H9 (cell line): ENCODE measurements at regions not wholly inside any gene's neighbourhood (a gene's known extent, or its start where the extent isn't known, plus 50 kb on each side); places are given as distances from the start of the nearest gene placed in this dataset.
A peak's percentile ranks its signal among the peaks of the same experiment; 100 is the strongest.

ENCODE experiments used
- DNase-seq: peaks from one replicate; pipeline ENCODE4 v3.0.0-alpha.2; 2017
- H2AFZ ChIP-seq: one replicate; pipeline ENCODE4 v1.6.1; 2013; ENCODE audit warnings: mild to moderate bottlenecking, low read length, control low read depth, moderate library complexity
- H2AK5ac ChIP-seq: 2 replicates; pipeline ENCODE4 v1.6.1; 2013; ENCODE audit warnings: low read length, control low read depth, mixed read lengths; ENCODE audit not compliant: insufficient read length
- H2BK120ac ChIP-seq: one replicate; pipeline ENCODE4 v1.6.1; 2013; ENCODE audit warnings: low read depth, mild to moderate bottlenecking, low read length, control low read depth, inconsistent platforms; ENCODE audit not compliant: poor library complexity, severe bottlenecking
- H2BK12ac ChIP-seq: 2 replicates; pipeline ENCODE4 v1.6.1; 2013; ENCODE audit warnings: low read length, control low read depth, mixed read lengths, low read depth; ENCODE audit not compliant: insufficient read length
- H2BK15ac ChIP-seq: 2 replicates; pipeline ENCODE4 v1.6.1; 2013; ENCODE audit warnings: low read depth, low read length, control low read depth
- H2BK20ac ChIP-seq: one replicate; pipeline ENCODE4 v1.6.1; 2013; ENCODE audit warnings: low read depth, mild to moderate bottlenecking, low read length, control low read depth, inconsistent platforms; ENCODE audit not compliant: poor library complexity, severe bottlenecking
- H2BK5ac ChIP-seq: 2 replicates; pipeline ENCODE4 v1.6.1; 2013; ENCODE audit warnings: low read length, control low read depth, mixed read lengths; ENCODE audit not compliant: insufficient read length
- H3K14ac ChIP-seq: 2 replicates; pipeline ENCODE4 v1.6.1; 2013; ENCODE audit warnings: low read length, control low read depth; ENCODE audit not compliant: insufficient read depth
- H3K18ac ChIP-seq: 2 replicates; pipeline ENCODE4 v1.6.1; 2013; ENCODE audit warnings: low read depth, mild to moderate bottlenecking, mixed read lengths, low read length, control low read depth; ENCODE audit not compliant: insufficient read length
- H3K23ac ChIP-seq: 2 replicates; pipeline ENCODE4 v1.6.1; 2013; ENCODE audit warnings: low read length, control low read depth, mixed read lengths, low read depth; ENCODE audit not compliant: insufficient read length
- H3K23me2 ChIP-seq: 2 replicates; pipeline ENCODE4 v1.6.1; 2013; ENCODE audit warnings: low read depth, mild to moderate bottlenecking, mixed read lengths, low read length, control low read depth; ENCODE audit not compliant: insufficient read length, poor library complexity, severe bottlenecking
- H3K27ac ChIP-seq: 2 replicates; pipeline ENCODE4 v1.5.1; 2013; ENCODE audit warnings: low read length, control low read depth, mixed read lengths, low read depth; ENCODE audit not compliant: insufficient read length
- H3K27me3 ChIP-seq: 2 replicates; pipeline ENCODE4 v1.6.1; 2013; ENCODE audit warnings: low read length, control low read depth, inconsistent platforms; ENCODE audit not compliant: insufficient read depth
- H3K4ac ChIP-seq: 2 replicates; pipeline ENCODE4 v1.6.1; 2013; ENCODE audit warnings: low read depth, mild to moderate bottlenecking, control low read depth, inconsistent platforms, low read length, moderate library complexity
- H3K4me1 ChIP-seq: 2 replicates; pipeline ENCODE4 v1.6.1; 2013; ENCODE audit warnings: low read length, control low read depth, inconsistent platforms; ENCODE audit not compliant: insufficient read depth
- H3K4me2 ChIP-seq: 2 replicates; pipeline ENCODE4 v1.6.1; 2013; ENCODE audit warnings: low read length, control low read depth, mixed read lengths; ENCODE audit not compliant: insufficient read length, insufficient read depth
- H3K56ac ChIP-seq: 2 replicates; pipeline ENCODE4 v1.6.1; 2013; ENCODE audit warnings: low read depth, mild to moderate bottlenecking, mixed read lengths, low read length, control low read depth; ENCODE audit not compliant: insufficient read length
- H3K79me1 ChIP-seq: 2 replicates; pipeline ENCODE4 v1.6.1; 2013; ENCODE audit warnings: low read depth, mild to moderate bottlenecking, moderate library complexity, low read length, control low read depth, inconsistent platforms; ENCODE audit not compliant: insufficient read depth, poor library complexity, severe bottlenecking
- H3K79me2 ChIP-seq: 2 replicates; pipeline ENCODE4 v1.6.1; 2013; ENCODE audit warnings: low read length, control low read depth, inconsistent platforms; ENCODE audit not compliant: insufficient read depth
- H3K9ac ChIP-seq: 2 replicates; pipeline ENCODE4 v1.6.1; 2013; ENCODE audit warnings: low read length, control low read depth, mixed read lengths; ENCODE audit not compliant: insufficient read length; ENCODE audit errors: extremely low read depth
- H3K9me3 ChIP-seq: one replicate; pipeline ENCODE4 v1.6.1; 2013; ENCODE audit warnings: low read depth, low read length, inconsistent platforms; ENCODE audit not compliant: control insufficient read depth
- H3T11ph ChIP-seq: one replicate; pipeline ENCODE4 v1.6.1; 2013; ENCODE audit warnings: mild to moderate bottlenecking, low read length, control low read depth, inconsistent platforms
- H4K20me1 ChIP-seq: one replicate; pipeline ENCODE4 v1.6.1; 2013; ENCODE audit not compliant: control insufficient read depth, insufficient read length, insufficient read depth
- H4K5ac ChIP-seq: 2 replicates; pipeline ENCODE4 v1.6.1; 2013; ENCODE audit warnings: low read depth, mild to moderate bottlenecking, mixed read lengths, low read length, control low read depth; ENCODE audit not compliant: insufficient read length
- H4K8ac ChIP-seq: replicated peaks from 2 replicates; pipeline ENCODE4 v1.6.1; 2013; ENCODE audit warnings: low read length, control low read depth, mixed read lengths, low read depth; ENCODE audit not compliant: insufficient read length
- H4K91ac ChIP-seq: 2 replicates; pipeline ENCODE4 v1.6.1; 2013; ENCODE audit warnings: low read depth, mild to moderate bottlenecking, moderate library complexity, mixed read lengths, low read length, control low read depth; ENCODE audit not compliant: insufficient read length
- H3K27ac Mint-ChIP-seq, 3 experiments: 2 replicates in 2 of 3; 3 replicates in 1 of 3; pipeline ENCODE4 v1.8.0; 2020 to 2021; ENCODE audit warnings: mixed read lengths in 3 of 3, mild to moderate bottlenecking in 1 of 3, moderate library complexity in 1 of 3
- H3K27me3 Mint-ChIP-seq: 2 replicates; pipeline ENCODE4 v1.8.0; 2021; ENCODE audit warnings: low read depth, mild to moderate bottlenecking, moderate library complexity, mixed read lengths
- H3K36me3 Mint-ChIP-seq, 3 experiments: 2 replicates in 2 of 3; 3 replicates in 1 of 3; pipeline ENCODE4 v1.8.0; 2020 to 2021; ENCODE audit warnings: low read depth in 3 of 3, mixed read lengths in 3 of 3; ENCODE audit not compliant: insufficient read depth in 1 of 3
- H3K4me1 Mint-ChIP-seq, 2 experiments: 2 replicates each; pipeline ENCODE4 v1.8.0; 2020; ENCODE audit warnings: mixed read lengths in 2 of 2
- H3K4me3 Mint-ChIP-seq, 2 experiments: 2 replicates in 1 of 2; 3 replicates in 1 of 2; pipeline ENCODE4 v1.8.0; 2020 to 2021; ENCODE audit warnings: mild to moderate bottlenecking in 2 of 2, mixed read lengths in 2 of 2, moderate library complexity in 1 of 2
- H3K9me3 Mint-ChIP-seq, 2 experiments: 2 replicates in 1 of 2; 3 replicates in 1 of 2; pipeline ENCODE4 v1.8.0; 2020; ENCODE audit warnings: mild to moderate bottlenecking in 2 of 2, mixed read lengths in 2 of 2, moderate library complexity in 1 of 2
- CTCF ChIP-seq: fragments of 200-600 bp; sonication (generic); conservative IDR thresholded peaks from 3 replicates; pipeline ENCODE4 v1.8.0; 2021; ENCODE audit warnings: antibody characterized with exemption, mild to moderate bottlenecking
- WGBS: extraction: QIAGEN DNeasy Blood & Tissue Kit; methylation state at CpG from one replicate; pipeline ENCODE4 v1.1.7; 2013; ENCODE audit warnings: missing lambda C conversion rate, low lambda C conversion rate, mixed read lengths; ENCODE audit not compliant: insufficient read length; ENCODE audit errors: extremely low coverage; 5-methylcytosine and 5-hydroxymethylcytosine counted together

- H3K4me3 Mint-ChIP-seq: no peak overlapping the region
- no CpG with 5 or more reads among the region's 22 CpGs for WGBS
- H3K4me1 Mint-ChIP-seq: peaks cover 42 to 51% of the 10 kb centered on the region in 2 experiments
- no peaks in the 10 kb centered on the region for H3K9me3 ChIP-seq
- H3K27ac ChIP-seq: no peak overlapping the region
- H2AK5ac ChIP-seq: no peak overlapping the region
- H3T11ph ChIP-seq: no peak overlapping the region
- H3K27me3 ChIP-seq: no peaks in the 10 kb centered on the region
- no peaks in the 10 kb centered on the region for H3K23me2 ChIP-seq
- TF ChIP-seq CTCF: no peak
- no peak overlapping the region for H3K56ac ChIP-seq
- H2BK12ac ChIP-seq: no peak overlapping the region
- no peak overlapping the region for H3K9ac ChIP-seq
- H4K20me1 ChIP-seq: no peaks in the 10 kb centered on the region
- no peak overlapping the region for H2BK20ac ChIP-seq
- no peak overlapping the region for H4K5ac ChIP-seq
- H2BK15ac ChIP-seq: no peak overlapping the region
- H3K23ac ChIP-seq: no peak overlapping the region
- no peak overlapping the region for H3K18ac ChIP-seq
- H2BK5ac ChIP-seq: no peak overlapping the region
- no peak overlapping the region for H3K4ac ChIP-seq
- peaks cover 0 to 2% of the 10 kb centered on the region in 2 experiments; a peak in 1 of 5 replicates for H3K9me3 Mint-ChIP-seq
- 0 out of 2 replicates have a peak overlapping the region, but pooled peaks have one; percentile 22 for H3K14ac ChIP-seq
- peak; percentile 25 for DNase-seq
- H4K8ac ChIP-seq: no peak overlapping the region
- no peaks in the 10 kb centered on the region; the same call in 1 of the 2 replicates for H3K4me1 ChIP-seq
- H3K36me3 Mint-ChIP-seq: no peaks in the 10 kb centered on the region
- H3K79me2 ChIP-seq: no peaks in the 10 kb centered on the region
- H2AFZ ChIP-seq: no peak overlapping the region
- no peaks in the 10 kb centered on the region for H3K79me1 ChIP-seq
- no peak overlapping the region for H3K27ac Mint-ChIP-seq
- H3K27me3 Mint-ChIP-seq: peaks cover 7% of the 10 kb centered on the region
- H2BK120ac ChIP-seq: no peak overlapping the region
- no peak overlapping the region for H3K4me2 ChIP-seq
- no peak overlapping the region for H4K91ac ChIP-seq
Measured at GRCh38 chr5:2300861-2301574, 418.3 kb upstream of the IRX4 start.
